Sciatic nerve (tissue), 2 donors: ENCODE measurements at regions not wholly inside any gene's neighbourhood (a gene's known extent, or its start where the extent isn't known, plus 50 kb on each side); places are given as distances from the start of the nearest gene placed in this dataset.
A peak's percentile ranks its signal among the peaks of the same experiment; 100 is the strongest.

Source experiments
- ATAC-seq: fragments of 200-7000 bp; cut with Tn5 transposase; one replicate; pipeline ENCODE4 v1.9.1; 2020; ENCODE audit warnings: mild to moderate bottlenecking, moderate library complexity
- DNase-seq: peaks from one replicate; pipeline ENCODE4 v3.0.0-alpha.2; 2020; ENCODE audit warnings: low spot score
- intact Hi-C: fragments of 100-400 bp; cut with DNase I; formaldehyde crosslinking; loops from one replicate; pipeline ENCODE4 v1.14.2; 2022
- donor health status: DM: no; HTN: no; CAD: no.
- donor health status: DM: no; HTN: no; CAD: no.

GRCh38 chr7:24341691-24342413, 57.9 kb downstream of the NPY start:
- DNase-seq (no peak), ATAC-seq (no peak)
- intact Hi-C loops = no loop called here

GRCh38 chr7:24343614-24344013, 59.6 kb downstream of the NPY start:
- no peak for DNase-seq
- ATAC-seq = no peak
- intact Hi-C loops = no loop called here

- DNase-seq (no peak), ATAC-seq (peak; percentile 48)
- intact Hi-C loops = no loop called here
Measured at GRCh38 chr7:24346129-24346528, 62.1 kb downstream of the NPY start.

GRCh38 chr7:24346716-24347115, 62.7 kb downstream of the NPY start:
- intact Hi-C loops = no loop called here
- DNase-seq (no peak), ATAC-seq (no peak)

GRCh38 chr7:24349339-24349738, 65.3 kb downstream of the NPY start:
- ATAC-seq (no peak), DNase-seq (no peak)
- intact Hi-C loops = no loop called here

DNA sequence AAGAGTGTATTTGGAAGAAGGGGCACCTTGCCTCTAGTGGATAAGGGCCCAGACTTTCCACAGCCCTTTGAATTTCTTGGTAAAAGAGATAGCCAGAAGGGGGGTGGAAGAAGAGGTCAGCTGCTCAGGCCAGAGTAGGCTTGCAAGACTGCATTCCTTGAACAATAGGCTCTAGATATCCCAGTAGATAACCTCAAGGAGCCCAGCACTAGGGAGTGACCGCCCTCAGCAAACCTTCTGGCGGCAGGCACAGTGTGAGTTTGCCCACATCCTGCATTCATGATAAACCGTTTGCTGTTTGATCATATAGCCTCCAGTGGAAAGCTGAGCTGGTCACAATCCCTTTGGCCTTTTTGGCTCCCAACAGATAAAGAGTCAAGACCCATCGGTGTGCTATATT, 70.5 kb downstream of the NPY start:
- DNase-seq (no peak), ATAC-seq (no peak)
- intact Hi-C loops = no loop called here

GRCh38 chr7:24356718-24357386, 72.9 kb downstream of the NPY start:
- no peak for ATAC-seq
- intact Hi-C loops = no loop called here

DNA sequence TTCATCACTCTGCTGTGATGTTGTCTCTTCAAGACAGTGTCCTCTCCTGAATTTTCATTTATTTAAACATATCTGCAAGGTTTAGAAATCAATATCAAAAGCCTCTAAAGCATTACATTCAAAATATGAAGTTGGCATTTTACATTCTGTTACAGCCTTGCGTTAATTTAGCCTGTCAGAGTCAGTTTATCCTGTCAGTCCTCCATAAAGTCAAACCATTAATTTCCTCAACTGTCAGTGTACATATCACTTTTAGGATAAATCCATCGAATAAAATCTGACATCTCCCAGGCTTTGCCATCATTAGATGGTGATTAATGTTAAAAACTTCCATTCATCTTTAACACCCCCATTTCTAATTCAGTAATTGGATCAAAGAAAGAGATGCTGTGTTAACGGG, 77.0 kb downstream of the NPY start:
- intact Hi-C loops = no loop called here
- no peak for ATAC-seq
- DNase-seq = no peak

More at GRCh38 chr7:24356718-24357386, 72.9 kb downstream of the NPY start:
- DNase-seq = no peak

DNA sequence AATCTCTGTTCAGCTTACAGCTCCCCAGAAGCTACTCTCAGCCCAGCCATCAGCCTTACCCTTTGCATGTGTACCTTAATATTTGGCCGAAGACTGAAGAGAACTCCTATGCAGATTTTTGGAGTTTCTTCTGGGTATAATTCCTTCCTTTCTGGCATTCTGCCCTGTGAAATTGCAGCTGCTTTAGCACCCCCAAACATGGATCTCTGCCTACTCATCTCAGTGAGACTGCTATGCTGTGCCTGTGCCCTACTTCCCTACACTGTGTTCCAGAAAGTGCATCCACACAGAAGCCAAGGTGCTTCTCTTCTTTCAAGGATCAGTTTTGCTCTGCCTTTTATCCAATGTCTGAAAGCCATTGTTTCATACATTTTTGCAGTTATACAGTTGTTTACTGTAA, 81.6 kb downstream of the NPY start:
- intact Hi-C loops = no loop called here
- no peak for ATAC-seq

DNA sequence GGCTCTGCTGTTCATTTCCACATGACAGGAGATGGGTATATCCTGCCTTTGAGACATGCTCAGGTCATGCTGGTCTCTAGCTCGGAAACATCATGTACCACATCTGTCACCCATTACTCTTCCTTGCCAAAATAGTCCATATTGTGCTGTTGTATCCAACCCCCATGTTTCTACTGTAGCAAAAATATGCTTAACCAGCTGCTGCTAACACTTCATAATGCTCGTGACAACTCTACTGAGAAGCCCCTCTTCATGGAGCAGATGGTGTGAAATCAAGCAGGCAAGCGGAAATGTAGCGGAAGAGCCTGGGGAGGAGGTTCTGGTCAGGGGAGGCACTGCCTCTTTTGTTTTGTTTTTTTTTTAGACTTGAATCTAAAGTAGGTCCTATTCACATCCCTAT, 82.9 kb downstream of the NPY start:
- no peak for ATAC-seq

More for the DNA sequence above, 81.6 kb downstream of the NPY start:
- DNase-seq = no peak

DNA sequence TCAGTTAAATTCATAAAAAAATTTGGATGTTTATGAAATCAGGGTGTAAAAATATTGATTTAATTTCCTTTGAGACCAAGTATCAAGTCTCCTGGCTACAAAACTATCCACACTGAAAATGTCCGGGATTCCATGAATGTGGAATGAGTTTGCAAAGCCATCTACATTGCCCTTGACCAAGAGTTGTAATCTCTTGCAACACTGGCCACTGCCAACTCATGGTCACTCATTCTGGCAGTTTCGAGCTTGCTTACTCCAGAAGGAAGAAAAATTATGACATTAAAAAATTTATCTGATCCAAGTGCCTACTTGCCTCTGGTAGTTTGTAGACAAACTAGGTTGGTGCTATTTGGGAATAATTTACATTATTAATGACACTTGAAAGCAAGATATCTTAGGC, 84.2 kb downstream of the NPY start:
- intact Hi-C loops = no loop called here
- no peak for DNase-seq
- ATAC-seq = no peak

More for the DNA sequence above, 82.9 kb downstream of the NPY start:
- intact Hi-C loops = no loop called here
- no peak for DNase-seq

DNA sequence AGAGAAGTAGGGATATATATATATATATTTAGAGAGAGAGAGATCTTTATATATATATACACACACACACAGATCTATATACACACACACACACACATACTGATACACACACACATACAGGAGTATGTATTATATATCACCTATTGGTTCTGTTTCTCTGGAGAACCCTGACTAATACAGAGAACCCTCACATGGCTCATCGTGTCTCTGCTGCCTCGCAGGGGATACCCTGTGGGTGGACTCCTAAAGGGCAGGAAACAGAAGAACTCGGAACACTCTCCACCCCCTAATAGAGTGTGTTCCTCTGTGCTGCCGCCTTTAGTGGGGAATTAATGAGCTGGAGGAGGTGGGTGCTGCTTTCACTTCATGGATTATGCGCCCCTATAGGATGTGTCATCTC, 86.6 kb downstream of the NPY start:
- intact Hi-C loops = no loop called here
- no peak for DNase-seq
- no peak for ATAC-seq

DNA sequence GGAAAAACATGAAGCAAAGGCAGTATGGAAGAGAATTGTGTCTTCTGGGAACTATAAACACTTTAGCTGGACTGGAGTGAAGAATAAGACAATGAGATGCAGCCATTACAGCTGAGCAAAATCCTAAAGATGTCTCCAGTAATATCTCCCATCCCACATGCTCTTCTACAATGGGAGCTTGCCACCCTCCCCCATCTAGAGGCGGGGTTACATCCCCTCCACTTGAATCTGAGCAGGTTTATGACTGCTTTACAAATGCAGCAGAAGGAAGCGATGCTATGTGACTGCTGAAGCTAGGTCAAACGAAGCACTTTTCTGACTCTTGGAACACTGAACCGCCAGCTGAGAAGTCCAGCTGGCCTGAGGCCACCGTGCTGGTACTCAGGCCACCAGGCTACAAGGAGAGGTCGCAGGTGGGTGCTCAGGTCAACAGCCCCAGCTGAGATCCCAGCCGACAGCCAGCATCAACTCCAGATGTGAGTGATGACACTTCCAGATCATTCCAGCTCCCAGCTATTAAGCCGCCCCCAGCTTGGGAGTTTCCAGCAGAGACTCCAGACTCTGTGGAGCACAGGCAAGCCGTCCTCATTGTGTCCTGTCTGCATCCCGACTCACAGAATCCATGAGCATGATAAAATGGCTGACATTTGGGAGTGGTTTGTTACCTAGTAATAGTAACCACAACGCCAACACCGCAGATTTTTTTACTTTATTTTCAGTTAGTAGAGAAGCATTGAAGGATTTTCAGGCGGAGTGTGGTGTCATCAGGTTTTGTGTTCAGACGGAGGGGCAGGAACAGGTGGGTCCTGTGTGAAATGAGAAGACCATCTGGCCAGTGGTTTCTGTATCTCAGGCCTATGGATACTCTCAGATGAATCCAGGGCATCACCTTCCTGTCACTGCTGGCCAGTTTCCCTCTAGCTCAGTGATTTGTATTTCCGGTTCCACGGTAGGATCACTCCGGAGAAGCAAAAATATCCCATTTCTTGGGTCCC, 89.3 kb downstream of the NPY start:
- ATAC-seq = no peak
- DNase-seq = no peak
- intact Hi-C loops = no loop called here

DNA sequence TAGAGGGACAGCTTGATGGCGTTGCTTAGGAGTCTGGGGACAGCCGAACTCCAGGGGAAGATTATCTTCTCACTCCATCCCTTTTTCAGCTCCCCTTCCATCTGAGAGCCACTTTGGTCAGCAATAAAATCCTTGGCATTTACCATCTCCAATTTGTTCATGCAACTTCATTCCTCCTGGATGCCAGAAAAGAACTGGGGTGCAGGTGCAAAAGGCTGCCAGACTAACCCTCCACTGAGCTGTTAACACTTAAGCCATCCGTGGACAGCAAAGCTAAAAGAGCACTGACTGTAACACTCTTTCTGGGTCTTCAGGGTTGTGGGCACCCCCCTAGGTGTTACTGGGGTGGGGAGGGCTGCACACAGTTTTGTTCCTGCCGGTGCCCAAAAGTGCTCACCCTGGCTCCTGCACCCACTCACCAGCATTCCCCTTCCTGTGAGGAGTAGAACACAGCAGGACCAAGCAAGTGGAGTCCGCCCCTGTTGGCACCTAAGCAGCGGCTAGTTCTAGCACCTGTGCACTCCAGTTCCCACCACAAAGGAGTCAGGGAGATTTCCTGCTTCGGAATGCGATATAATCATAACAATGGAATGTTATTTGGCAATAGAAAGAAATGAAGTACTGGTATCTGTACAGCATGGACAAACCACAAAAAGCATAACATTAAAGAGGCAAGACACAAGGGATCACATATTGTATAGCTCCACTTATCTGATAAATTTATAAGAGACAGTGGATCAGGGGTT, 95.1 kb downstream of the NPY start:
- ATAC-seq (no peak), DNase-seq (no peak)
- intact Hi-C loops = no loop called here

DNA sequence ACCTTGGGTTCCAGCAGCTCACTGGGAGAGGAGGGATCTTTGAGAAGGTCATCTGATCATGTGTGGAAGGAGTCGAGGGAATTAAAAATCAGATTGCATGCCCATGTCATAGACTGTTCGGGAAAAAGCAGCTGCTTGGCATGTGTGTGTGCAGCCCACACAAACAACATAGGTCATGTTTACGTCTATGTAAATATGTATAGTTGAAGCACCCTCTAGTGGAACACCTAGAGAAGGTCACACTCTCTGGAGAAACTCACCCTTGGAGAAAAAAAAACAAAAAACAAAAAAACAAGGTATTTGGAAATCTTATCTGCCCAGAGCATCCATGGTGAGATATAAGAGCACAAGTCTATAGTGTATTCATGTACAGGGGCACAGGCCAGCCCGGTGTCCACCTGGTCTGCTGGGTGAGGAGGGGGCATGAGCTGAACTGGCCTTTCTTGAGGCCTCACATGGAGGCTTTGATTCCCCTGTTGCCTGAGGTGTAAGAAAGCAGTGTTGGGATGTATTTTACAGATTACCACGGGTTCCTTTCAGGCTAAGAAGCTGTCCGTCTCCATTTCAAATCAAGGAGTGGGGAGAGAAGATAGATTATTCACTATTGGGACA, 98.0 kb downstream of the NPY start:
- no peak for ATAC-seq
- intact Hi-C loops = loop anchor here (2.0 kb wide), 1 partner anchor 67 kb away; no protein-coding TSS in a partner anchor
- no peak for DNase-seq

GRCh38 chr7:24383055-24383454, 99.1 kb downstream of the NPY start:
- ATAC-seq = no peak
- intact Hi-C loops = no loop called here
- no peak for DNase-seq

DNA sequence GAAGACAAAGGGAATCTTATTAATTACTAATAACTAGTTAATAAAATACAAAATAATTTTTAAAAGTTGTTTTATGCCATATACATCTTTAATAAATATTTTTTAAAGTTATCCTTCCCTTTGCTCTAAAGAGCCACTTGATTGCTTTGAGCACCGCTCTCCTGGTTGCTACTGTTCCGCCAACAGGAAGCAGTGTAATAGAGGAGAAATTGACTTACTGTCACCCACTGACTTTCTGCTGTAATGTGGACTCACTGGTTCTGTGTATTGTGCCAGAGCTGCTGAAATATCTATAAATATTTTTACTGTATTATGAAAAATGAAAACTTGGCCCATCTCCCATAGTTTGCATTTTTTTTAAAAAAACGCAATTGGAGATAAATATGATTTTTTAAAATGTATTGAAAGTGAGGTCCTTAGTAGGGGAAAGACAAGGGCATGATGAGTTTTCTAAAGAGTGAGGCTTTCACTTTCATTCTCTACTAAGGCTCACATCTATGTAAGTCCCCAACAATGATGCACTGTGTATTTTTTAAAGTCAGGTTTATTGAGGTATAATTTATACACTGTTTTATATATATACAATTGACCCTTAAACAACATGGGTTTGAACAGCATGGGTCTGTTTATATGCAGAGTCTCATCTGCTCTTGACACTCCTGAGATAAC, 100.5 kb downstream of the NPY start:
- DNase-seq = no peak
- intact Hi-C loops = no loop called here
- no peak for ATAC-seq

DNA sequence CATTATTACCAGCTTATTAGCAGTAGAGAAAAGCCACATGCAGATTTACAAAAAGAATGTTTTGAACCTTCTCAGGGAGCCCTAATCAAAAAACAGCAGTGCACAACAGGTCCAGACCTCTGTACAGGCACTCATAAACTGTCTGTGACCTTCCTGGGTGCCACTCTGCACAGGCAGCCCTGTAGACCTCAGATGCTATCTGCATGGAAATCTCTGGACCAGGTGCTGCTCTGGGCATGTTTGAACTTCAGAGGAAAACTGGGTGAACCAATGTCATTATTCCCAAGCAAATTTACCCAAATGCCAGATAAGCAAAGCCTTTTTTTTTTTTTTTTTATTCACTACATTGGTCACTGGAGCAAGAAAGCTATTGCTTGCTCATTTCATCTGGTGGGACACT, 104.2 kb downstream of the NPY start:
- ATAC-seq (no peak), DNase-seq (no peak)
- intact Hi-C loops = no loop called here
